GM21526 (cell line): ENCODE measurements at regions not wholly inside any gene's neighbourhood (a gene's known extent, or its start where the extent isn't known, plus 50 kb on each side); places are given as distances from the start of the nearest gene placed in this dataset.
A peak's percentile ranks its signal among the peaks of the same experiment; 100 is the strongest.
"Not testable (repeated sequence)": the region's sequence is repeated elsewhere in the genome, so short reads cannot be mapped to it uniquely, and the experiment has no call there.

Source experiments
- ATAC-seq: cut with Tn5 transposase; IDR thresholded peaks from one replicate; pipeline ENCODE4 v1.9.1; 2021; ENCODE audit warnings: moderate library complexity; ENCODE audit not compliant: unreplicated experiment, low FRiP score

DNA sequence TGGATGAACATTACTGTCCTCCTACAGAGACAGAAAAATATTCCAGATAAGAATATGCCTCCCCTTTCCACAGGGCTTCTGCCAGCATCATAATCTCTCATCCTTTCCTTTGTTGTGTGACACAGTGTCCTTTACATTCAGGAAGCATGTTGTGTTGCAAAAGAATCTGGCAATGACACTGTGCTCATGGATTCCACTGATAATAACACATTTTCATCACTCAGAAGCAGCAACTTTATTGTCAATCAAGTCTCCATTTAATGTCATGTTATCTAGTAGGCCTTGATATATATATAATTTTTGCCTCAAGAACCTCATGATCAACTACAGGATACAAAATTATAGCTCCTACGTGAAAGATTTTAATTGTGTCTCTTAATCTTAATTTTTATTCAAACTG is 833.9 kb downstream of the FSTL5 start:
- ATAC-seq: no peak

DNA sequence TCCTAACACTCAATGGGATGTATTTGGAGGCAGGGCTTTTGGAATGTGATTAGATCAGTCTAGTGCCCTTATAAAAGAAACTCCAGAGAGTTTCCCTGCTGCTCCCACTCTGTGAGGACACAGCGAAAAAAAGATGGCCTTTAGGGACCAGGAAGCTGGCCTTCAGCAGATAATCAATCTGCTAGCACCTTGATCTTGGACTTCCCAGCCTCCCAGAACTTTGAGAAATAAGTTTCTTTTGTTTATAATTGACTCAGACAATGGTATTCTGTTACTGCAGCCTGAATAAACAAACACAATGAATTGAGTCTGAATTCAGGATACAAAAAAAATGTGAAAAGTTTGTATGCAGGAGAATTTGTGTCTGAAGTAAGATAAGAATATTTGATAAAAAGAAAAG is 842.1 kb downstream of the FSTL5 start:
- no peak for ATAC-seq

DNA sequence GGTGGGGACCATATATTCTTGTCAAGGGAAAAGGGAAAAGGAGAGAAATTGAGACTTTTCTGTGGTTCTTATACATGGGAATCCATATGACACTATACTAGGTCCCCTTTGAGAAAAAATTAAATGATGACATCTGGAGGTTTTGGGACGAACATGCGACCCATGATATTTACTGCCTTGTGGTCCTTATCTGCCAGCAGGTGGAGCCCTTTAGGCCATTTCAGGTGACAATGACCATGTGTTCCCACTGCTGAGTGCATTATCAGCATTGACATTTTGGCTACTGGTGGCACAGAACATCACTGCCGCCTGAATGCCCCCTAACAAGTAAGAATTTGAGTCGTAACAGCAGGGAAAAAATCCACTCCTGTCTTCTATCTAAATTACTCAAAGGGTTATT is 843.4 kb downstream of the FSTL5 start:
- no peak for ATAC-seq

DNA sequence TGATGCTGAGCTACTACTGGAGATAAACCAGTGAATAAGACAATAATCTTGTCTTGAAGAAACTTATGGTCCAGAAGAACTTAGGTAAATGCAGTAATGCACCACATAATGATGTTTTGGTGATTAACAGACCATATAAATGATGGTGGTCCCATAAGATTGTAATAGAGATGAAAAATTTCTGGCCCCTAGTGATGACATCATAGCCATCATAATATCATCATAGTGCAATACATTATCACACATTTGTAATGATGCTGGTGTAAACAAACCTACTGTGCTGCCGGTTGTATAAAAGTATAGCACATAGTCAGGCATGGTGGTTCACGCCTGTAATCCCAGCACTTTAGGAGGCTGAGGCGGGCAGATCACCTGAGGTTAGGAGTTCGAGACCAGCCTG is 846.8 kb downstream of the FSTL5 start:
- no peak for ATAC-seq

DNA sequence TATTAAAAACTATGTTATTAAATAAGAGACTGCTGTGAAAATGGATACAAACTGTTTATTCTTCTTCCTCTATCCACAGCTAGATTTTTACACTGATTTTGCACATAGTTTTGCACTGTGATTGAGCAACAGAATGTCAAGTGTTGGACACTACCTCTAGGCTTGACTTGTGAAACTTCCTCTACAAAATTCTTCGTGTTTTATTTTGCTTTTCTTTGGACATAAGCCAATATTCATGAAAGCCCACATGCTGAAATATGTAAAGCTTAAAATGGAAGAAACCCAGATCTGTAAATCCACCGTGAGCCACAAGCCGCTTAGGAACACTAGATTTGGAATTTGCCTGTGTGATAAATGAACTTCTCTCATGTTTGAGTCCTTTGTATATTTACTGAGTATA is 849.4 kb downstream of the FSTL5 start:
- no peak for ATAC-seq

DNA sequence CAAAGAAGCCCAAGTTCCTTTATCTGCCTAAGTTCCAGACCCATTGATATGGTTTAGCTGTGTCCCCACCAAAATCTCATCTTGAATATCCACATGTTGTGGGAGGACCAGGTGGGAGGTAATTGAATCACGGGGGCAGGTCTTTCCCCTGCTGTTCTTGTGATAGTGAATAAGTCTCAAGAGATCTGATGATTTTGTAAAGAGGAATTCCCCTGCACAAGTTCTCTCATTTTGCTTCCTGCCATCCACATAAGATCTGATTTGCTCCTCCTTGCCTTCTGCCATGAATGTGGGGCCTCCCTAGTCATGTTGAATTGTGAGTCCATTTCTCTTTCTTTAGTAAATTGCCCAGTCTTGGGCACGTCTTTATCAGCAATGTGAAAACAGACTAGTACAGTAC is 860.2 kb downstream of the FSTL5 start:
- ATAC-seq: no peak

DNA sequence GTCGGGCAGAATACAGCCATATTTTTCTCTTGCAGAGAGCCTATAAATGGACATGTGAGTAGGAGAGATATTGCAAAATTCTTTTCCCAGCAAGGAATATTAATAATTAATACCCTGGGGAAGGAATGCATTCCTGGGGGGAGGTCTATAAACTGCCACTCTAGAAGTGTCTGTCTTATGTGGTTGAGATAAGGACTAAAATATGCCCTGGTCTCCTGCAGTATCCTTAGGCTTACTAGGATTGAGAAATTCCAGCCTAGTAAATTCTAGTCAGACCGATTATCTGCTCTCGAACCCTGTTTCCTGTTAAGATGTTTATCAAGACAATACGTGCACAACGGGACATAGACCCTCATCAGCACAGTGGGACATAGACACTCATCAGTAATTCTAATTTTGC is 872.6 kb downstream of the FSTL5 start:
- no peak for ATAC-seq

DNA sequence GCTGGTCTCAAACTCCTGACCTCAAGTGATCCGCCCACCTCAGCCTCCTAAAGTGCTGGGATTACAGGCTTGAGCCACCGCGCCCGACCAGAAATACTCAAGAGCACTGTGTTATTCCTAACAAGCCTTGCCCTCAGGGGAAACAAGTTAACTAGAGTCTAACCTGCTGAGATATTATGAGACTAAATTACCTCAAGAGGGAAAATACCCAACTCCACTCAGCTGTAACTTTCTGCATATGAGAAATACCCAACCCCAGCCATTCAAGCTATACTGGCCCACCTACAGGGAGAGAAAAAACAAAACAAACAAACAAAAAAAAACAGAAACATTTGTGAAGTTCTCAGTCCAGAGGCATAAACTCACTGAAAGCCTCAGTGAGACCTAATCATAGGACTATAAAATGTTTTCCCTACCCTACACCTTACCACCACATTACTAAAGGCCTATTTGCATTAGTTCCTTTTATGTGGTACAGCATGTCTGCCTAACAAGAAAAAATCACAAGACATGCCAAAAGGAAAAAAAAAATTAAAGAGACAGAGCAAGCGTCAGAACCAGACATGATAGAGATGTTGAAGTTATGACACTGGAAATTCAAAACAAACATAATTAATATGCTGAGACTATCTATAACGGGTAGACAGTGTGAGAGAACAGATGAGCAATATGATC is 876.0 kb downstream of the FSTL5 start:
- no peak for ATAC-seq

DNA sequence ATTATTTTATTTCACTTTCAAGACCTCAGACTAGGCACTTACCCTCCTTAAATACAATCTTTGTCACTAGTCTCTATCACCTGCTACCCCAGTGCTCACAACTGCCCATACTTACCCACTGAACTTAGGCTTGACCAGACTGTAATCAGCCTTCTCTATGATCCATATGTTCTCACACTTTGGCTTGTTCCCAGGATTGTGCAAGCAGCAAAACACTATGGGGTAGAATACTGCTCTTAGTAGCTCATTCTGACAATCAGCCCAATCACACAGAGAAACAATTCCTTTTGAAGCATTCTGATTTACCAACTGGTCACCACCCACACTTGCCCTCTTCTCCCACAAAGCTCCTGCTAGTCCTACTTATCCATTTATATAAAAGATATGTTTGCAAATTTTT is 878.3 kb downstream of the FSTL5 start:
- ATAC-seq: no peak

DNA sequence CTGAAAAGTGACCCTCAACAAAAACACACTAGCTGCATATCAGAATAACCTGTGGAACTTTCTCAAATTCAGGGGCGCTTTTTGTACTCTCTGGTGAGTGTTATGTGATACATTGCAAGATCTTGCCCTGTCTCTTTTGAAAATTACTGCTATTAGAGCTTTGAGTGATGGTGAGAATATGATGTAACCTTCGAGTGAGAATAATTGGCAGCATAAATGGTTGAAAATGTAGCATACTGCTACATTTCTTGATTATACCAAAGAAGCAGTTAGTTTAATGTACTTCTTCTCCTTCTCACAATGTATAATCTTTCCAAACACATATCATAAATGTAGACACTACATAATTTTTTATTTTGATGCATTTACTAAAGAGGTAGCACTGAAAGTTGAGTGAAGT is 882.9 kb downstream of the FSTL5 start:
- ATAC-seq: no peak

DNA sequence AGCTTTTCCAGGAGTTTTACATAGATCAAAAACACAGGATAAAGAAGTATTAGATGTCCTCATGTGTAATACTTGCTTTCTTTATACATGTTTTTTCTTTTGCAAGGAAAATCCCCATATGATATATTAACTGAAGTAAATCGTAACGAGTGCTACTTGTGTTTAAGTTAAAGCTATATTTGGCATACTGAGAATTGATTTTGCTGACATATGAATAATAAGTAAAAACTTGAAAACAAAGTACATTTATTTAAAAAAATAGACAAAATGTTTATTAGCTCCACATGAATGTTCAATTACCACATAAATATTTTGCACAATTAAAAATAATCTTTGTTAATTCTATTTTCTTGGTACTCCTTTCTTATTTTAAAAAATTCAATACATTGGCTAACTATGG is 884.7 kb downstream of the FSTL5 start:
- no peak for ATAC-seq

DNA sequence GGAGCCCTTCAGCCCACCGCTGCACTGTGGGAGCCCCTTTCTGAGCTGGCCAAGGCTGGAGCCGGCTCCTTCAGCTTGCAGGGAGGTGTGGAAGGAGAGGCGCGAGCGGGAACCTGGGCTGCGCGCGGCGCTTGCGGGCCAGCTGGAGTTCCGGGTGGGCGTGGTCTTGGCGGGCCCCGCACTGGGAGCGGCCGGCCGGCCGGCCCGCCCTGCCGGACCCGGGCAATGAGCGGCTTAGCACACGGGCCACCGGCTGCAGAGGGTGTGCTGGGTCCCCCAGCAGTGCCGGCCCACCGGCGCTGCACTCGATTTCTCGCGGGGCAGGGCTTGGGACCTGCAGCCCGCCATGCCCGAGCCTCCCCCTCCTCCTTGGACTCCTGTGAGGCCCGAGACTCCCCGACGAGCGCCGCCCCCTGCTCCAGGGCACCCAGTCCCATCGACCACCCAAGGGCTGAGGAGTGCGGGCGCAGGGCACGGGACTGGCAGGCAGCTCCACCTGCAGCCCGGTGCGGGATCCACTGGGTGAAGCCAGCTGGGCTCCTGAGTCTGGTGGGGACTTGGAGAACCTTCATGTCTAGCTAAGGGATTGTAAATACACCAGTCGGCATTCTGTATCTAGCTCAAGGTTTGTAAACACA is 886.5 kb downstream of the FSTL5 start:
- not testable (repeated sequence) for ATAC-seq

DNA sequence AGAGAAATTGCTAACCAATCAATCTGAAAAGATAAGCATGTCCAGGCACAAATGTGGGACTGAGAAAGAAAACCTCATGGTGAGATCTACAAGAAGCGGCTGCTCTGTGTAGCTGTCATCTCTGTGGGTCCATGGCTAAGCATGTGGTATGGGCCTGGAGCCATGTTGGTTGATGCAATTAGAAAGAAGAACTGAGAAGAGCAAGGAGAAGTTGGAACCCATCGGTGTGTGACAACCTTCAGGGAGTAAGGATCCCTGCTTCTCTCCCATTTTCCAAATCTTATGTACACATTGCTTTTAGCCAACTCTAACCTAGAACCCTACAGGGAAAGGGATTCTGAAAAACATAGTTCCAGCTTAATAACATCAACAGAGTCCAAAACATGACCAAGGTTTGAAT is 890.2 kb downstream of the FSTL5 start:
- ATAC-seq: no peak

DNA sequence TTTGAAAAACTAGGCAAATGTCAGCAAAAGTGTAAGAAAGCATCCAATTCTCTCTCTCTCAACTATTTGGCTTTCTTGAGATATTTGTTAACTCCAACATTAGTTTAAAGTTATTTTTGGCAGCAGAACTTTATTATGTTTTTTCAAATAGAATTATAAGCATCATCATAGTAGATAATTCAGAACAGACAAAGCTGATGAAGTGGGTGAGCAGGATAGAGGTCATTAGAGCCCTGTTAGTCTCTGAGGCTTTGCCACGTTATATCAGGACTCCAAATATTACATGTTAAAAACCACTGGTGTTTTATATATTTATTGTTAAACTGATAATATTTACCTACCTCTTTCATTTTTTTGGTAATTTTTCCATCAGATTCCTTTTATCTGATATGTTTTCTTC is 903.0 kb downstream of the FSTL5 start:
- no peak for ATAC-seq

DNA sequence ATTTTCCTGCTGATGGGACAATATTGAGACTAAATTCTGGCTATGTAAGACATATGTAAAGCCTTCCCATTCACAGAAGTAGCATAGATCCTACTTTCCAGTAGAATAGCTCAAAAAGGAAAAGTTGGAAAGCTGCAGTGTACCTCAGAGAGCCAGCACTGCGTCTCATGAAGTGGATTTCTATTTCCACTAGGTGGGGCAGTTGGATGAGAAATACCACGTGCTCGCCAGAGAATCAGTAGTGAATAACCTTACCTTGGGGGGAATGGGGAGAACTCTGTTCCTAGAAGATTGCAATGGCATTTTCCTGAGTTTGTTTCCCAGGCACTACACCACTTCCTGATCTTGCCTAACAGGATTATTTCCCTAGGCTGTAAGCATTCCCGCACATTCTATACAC is 907.1 kb downstream of the FSTL5 start:
- ATAC-seq: no peak

DNA sequence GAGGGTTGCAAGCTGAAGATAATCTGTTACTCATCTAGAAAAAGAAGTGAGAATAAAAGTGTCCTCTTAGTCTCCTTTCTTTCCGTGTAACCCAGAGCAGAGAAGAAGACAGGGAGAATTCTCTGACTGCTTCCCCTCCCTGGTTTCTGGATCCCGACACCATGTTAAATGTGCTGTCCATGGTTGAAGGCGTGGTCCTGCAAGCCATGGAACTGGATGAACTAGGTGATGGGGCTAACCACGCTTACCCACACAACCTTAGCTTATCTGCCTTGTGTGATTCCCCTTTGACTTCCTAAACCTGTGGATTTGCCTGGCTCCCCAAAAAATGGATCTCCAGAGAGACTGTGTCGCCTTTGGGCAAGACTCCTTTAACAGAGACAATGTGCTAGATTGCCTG is 907.6 kb downstream of the FSTL5 start:
- no peak for ATAC-seq

DNA sequence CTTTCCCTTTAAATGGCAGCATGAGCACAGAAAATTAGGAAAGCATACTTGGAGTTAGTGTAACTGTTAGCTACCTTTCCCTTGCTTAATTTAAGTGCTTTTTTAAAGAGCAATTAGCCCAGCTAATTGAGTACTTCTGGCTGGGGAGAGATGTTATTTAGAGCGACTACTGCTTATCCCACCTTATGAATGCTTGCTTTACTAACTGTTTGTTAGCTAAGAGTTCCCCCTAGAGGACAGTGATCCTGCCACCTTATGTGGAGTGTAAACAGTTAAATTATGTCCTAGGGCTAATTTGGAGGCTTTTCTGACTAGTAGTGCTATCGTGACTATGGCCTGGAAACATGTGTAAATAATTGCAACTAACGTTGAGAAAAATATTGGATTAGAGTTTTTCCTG is 909.4 kb downstream of the FSTL5 start:
- ATAC-seq: no peak

DNA sequence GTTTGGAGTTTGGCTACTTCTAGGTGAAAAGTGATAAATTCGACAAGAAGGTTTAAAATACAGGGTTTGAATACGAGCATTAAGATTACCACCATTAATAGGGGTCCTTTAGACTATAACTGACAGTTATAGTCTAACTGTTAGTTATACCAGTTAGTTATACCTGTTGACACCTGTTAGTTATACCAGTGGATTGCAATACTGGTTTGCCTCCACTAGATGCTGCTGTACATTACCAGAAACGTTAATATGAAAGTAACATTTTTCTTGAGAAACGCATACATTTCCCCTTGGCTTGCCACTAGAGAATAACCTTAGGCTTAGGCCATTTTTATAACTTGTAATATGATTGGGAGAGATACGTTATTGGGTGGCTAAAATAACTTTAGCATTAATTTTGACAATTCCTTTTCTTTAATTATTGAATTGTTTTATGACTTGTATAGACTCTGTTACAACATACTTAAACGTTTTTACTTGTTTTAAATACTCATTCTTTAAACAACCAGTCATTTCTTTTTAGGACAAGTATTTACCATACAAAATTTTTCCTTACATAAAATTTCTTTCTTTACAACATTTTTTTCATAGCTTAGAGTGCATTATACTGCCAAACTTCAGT is 911.2 kb downstream of the FSTL5 start:
- peak; percentile 86 for ATAC-seq

DNA sequence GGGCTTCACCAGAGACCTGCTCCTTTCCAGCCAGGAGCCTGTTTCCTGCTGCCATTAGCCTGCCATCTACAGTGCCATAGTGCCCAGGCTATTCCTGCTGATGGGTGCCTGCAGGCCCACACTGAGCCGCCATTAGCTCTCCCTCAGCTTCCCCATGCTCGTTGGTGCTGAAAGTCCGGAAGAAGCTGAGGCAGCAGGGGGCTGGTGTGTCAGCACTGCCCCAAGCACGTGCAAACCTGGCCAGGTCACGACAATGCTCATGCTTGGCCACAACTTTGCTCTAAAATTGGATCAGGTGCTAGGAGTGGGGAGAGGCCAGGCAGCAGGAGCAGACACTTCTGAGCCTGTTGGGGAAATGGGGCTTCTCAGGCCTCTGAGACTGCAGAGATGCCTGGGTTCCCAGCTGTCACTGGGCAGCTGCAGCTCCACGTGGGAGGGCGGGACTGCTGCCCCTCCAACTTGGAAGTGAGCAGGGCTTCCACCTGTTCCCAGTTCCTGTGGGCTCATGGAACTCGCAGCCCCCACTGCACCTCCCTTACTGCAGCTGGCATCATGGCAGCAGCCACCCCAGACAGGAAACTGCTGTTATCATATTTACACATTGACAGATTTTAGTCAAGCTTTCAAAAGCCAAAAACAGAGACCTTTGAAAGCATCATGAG is 913.9 kb downstream of the FSTL5 start:
- no peak for ATAC-seq

DNA sequence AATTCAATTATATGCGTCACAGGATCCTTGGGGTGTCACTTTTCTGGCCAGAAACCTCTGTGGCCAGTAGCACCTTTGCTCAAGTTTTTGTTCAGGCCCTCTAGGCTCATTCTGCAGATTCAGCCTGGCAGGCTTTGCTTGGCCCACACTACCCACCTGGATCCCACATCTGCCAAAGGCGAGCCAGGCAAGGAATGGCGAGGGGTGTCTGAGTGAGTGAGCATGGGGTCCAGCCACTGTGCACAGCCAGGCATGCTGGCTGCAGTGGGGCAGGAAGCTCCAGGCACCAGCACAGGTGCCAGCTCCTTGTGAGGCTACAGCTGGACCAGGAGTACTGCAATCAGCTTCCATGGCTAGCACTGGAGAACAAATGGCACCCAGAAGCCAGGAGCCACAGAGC is 914.9 kb downstream of the FSTL5 start:
- no peak for ATAC-seq

DNA sequence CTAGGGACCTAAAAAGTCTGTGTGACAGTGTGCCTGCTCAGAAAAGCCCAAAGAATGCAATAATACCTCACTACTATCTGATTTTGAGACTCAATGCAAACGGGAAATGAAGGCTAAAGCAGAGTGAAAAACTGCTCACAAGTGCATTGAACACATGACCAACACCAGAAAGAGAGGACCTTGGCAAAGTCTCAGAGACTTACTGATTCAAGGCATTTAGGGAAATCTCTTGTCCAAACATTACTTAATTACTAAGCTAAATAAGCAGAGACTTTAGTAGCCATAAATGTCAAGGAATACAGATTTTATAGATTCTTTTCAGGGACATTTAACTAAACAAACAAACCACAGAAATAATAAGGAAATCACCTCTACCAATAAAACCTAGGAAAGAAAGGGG is 916.0 kb downstream of the FSTL5 start:
- ATAC-seq: no peak

DNA sequence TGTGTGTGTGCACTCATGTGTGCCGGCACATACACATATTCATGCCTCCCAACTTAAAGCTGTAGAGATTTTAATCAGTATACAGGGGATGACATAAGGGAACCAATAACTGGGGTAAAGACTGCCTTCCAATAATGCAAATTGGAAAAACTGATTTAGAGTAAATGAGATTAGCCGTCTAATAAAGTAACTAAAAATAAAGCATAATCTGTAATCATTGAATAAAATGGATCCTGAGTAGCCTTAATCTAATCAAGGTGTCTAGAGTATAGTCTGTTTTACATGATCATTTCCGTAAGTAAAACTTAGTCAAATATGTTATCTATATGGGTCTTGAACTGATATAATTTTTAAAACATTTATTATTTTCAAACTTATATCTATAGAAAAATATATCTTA is 925.8 kb downstream of the FSTL5 start:
- ATAC-seq: no peak
